GM13976 (cell line): ENCODE measurements at regions not wholly inside any gene's neighbourhood (a gene's known extent, or its start where the extent isn't known, plus 50 kb on each side); places are given as distances from the start of the nearest gene placed in this dataset.

Experiments used
- DNase-seq: peaks from one replicate; pipeline ENCODE4 v3.0.0; 2012; ENCODE audit warnings: low spot score
- in situ Hi-C: fragments of 300-500 bp; cut with MboI; formaldehyde crosslinking; loops from one replicate; pipeline ENCODE4 v1.12.0; 2022; ENCODE audit warnings: low sequenced_read_pairs, mixed read lengths, inconsistent platforms; ENCODE audit not compliant: unreplicated experiment
- TF ChIP-seq, protein P1 (sequence below): IDR thresholded peaks from 2 replicates; pipeline ENCODE4 v1.5.1; 2012; ENCODE audit warnings: borderline replicate concordance, mild to moderate bottlenecking; ENCODE audit not compliant: insufficient read depth; ENCODE audit errors: extremely low read depth, missing control alignments, control extremely low read depth

DNA sequence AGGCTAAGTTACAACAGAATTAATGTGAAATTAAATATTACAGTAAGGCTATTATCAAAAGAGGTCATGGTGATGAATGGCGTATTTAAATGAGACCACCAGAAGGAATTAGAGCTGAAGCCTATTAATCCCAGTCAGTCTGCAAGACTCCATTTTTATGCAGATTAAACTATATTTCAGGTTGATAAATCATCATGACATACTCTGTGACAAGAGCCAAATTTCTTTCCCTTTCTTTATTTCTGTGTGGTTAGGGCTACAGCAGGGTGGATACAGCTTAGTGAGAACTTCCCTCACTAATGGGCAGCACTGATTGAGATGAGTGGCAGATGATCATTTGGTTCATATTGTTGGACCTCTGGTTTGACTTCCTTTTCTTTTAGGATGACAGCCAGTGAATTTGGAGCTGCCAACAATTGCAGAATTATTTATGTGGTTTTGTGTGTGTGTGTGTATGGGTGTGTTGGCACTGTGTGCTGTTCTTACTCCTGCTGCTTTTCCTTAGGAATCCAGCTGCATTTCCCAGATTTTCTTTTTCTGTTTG is 481.3 kb downstream of the PIK3C3 start:
- in situ Hi-C loops: no loop called here
- no peak for DNase-seq
- TF ChIP-seq, protein P1, sequence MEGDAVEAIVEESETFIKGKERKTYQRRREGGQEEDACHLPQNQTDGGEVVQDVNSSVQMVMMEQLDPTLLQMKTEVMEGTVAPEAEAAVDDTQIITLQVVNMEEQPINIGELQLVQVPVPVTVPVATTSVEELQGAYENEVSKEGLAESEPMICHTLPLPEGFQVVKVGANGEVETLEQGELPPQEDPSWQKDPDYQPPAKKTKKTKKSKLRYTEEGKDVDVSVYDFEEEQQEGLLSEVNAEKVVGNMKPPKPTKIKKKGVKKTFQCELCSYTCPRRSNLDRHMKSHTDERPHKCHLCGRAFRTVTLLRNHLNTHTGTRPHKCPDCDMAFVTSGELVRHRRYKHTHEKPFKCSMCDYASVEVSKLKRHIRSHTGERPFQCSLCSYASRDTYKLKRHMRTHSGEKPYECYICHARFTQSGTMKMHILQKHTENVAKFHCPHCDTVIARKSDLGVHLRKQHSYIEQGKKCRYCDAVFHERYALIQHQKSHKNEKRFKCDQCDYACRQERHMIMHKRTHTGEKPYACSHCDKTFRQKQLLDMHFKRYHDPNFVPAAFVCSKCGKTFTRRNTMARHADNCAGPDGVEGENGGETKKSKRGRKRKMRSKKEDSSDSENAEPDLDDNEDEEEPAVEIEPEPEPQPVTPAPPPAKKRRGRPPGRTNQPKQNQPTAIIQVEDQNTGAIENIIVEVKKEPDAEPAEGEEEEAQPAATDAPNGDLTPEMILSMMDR: no peak

DNA sequence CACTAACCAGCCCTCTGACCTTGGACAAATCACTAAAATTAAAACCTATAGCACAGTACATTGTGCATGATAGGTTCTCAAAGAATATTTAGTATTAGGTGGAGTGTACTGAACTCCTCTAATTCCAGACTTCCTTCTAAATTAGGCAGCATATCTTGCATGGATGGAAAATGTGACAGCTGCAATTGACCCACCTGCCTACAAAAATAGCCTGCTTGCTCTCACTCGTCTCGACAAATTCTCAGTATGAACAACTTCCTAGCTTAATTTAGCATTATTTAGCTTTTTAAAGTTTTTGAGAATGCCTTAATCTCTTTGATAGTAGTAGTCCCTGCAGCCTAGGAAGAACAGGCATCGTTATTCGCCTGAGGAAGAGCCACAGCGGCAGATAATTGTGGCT is 482.0 kb downstream of the PIK3C3 start:
- no peak for DNase-seq
- in situ Hi-C loops: no loop called here
- TF ChIP-seq, protein P1: no peak

DNA sequence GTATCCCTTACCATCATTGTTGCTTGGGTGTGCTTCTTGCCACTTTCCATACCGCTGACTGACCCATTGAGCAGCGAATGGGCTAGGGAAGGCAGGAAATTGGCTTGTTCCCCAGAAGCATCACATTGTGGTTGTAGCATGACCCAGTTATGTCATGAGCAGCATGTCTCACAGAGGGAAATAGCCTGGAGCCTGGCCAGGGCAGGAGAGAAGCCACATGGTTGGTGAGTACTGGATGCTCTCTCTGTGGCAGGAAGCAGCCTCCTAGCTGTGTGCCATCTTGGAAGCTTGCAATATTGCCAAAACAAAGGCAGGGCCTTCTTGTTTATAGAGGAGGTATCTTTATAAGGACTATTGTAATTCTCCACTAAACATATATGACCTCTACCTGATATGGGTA is 482.6 kb downstream of the PIK3C3 start:
- in situ Hi-C loops: no loop called here
- TF ChIP-seq, protein P1: no peak
- no peak for DNase-seq

DNA sequence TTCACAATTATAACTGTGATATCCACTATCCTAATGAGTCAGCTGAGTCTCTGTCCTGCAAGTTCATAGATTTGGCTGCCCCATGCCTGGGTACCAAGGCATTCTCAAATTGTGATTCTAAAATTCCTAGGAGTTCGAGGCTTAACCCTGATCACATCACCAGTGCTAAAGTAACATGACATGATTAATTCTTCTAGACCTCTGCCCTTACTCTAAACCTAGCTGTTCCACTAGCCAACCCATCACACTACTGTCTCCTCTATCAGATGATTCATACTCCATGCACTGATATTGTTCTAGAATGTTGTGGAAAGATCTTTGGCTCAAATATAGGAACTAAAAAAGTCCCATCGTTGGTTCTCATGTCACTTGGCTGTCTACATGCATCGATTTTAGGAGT is 487.6 kb downstream of the PIK3C3 start:
- DNase-seq: no peak
- TF ChIP-seq, protein P1: no peak
- in situ Hi-C loops: no loop called here

DNA sequence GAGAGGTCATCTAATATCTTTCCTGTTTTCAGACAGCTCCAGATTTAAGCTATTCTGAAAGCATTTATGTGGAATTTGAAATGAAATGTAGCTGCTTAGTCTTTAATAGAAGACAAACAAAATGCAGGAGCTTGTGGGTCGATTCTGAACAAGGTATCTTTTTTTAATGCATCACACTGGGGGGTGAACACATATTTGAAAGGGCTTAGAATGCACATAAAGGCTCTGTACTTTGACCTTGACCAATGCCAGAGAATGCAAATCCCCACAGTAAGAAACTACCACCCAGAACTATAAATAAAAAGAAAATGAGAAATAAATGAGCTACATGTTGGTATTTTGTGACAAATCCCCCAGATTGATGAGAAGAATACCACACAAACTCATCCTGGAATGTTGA is 489.3 kb downstream of the PIK3C3 start:
- in situ Hi-C loops: no loop called here

DNA sequence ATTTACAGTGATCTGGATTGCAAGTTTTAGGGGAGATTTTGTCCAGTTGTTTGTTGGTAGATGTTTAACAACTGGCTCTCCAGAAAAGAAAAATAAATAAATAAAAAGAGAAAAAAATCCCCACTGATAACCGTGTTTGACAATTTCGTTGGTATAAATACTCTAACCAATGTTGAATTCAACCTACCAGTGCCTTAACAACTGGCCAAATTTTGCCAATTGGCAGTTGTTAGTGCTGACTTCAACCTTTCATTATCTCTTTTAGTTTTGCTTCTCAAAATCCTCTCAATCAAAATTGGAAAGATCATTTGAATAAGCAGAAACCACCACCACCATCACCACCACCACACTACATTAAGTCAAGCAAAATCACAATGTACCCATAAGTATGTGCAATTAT is 490.3 kb downstream of the PIK3C3 start:
- DNase-seq: no peak
- in situ Hi-C loops: no loop called here
- TF ChIP-seq, protein P1: no peak

More for the DNA sequence above, 489.3 kb downstream of the PIK3C3 start:
- TF ChIP-seq, protein P1: no peak
- no peak for DNase-seq
